Osteoblast (primary cell): ENCODE measurements at regions not wholly inside any gene's neighbourhood (a gene's known extent, or its start where the extent isn't known, plus 50 kb on each side); places are given as distances from the start of the nearest gene placed in this dataset.

ENCODE experiments used
- DNase-seq: peaks from one replicate; pipeline ENCODE4 v3.0.0; 2011; ENCODE audit warnings: low spot score, mixed read lengths; ENCODE audit not compliant: insufficient read length; ENCODE audit errors: missing footprints
- H2AFZ ChIP-seq: 2 replicates; pipeline ENCODE4 v1.6.0; 2011; ENCODE audit warnings: mild to moderate bottlenecking, low read length
- H3K27ac ChIP-seq: 2 replicates; pipeline ENCODE4 v1.5.1; 2011; ENCODE audit warnings: mild to moderate bottlenecking, low read depth, low read length, moderate library complexity
- H3K27me3 ChIP-seq: 2 replicates; pipeline ENCODE4 v1.6.0; 2012; ENCODE audit warnings: mild to moderate bottlenecking, control low read depth, inconsistent platforms, low read length, moderate library complexity; ENCODE audit not compliant: insufficient read depth
- H3K36me3 ChIP-seq: 2 replicates; pipeline ENCODE4 v1.5.1; 2011; ENCODE audit warnings: mild to moderate bottlenecking, low read length, control low read depth, moderate library complexity; ENCODE audit not compliant: insufficient read depth
- H3K4me1 ChIP-seq: 2 replicates; pipeline ENCODE4 v1.5.1; 2011; ENCODE audit warnings: mild to moderate bottlenecking, low read length, control low read depth, moderate library complexity; ENCODE audit not compliant: insufficient read depth
- H3K4me2 ChIP-seq: 2 replicates; pipeline ENCODE4 v1.6.0; 2011; ENCODE audit warnings: mild to moderate bottlenecking, low read length; ENCODE audit not compliant: insufficient read depth
- H3K4me3 ChIP-seq: fragments of 200-600 bp; sonication (generic); 3 replicates; pipeline ENCODE4 v1.5.1; 2012; ENCODE audit warnings: mild to moderate bottlenecking, low read length, inconsistent platforms; ENCODE audit not compliant: insufficient read depth
- H3K79me2 ChIP-seq: 2 replicates; pipeline ENCODE4 v1.6.0; 2012; ENCODE audit warnings: mild to moderate bottlenecking, low read length, control low read depth, inconsistent platforms; ENCODE audit not compliant: insufficient read depth
- H3K9me3 ChIP-seq: 2 replicates; pipeline ENCODE4 v1.5.1; 2011; ENCODE audit warnings: low read depth, low read length, control low read depth
- H4K20me1 ChIP-seq: 2 replicates; pipeline ENCODE4 v1.6.0; 2012; ENCODE audit warnings: mild to moderate bottlenecking, low read length, control low read depth; ENCODE audit not compliant: insufficient read depth
- CTCF ChIP-seq: IDR thresholded peaks from 2 replicates; pipeline ENCODE4 v1.5.1; 2011; ENCODE audit warnings: mild to moderate bottlenecking, low read depth, low read length, moderate library complexity; ENCODE audit errors: extremely low read depth

GRCh38 chr2:603427-603826, 73.8 kb downstream of the TMEM18 start:
- Histone ChIP-seq H3K27me3 (no peaks in the 10 kb centered on the region), H3K79me2 (no peaks in the 10 kb centered on the region), H3K9me3 (no peaks in the 10 kb centered on the region), H3K4me1 (no peaks in the 10 kb centered on the region), H3K4me2 (no peak overlapping the region), H2AFZ (no peak overlapping the region), H4K20me1 (no peaks in the 10 kb centered on the region), H3K27ac (no peak overlapping the region), H3K36me3 (no peaks in the 10 kb centered on the region), H3K4me3 (no peak overlapping the region)
- no peak for DNase-seq
- TF ChIP-seq CTCF = no peak

GRCh38 chr2:602571-603359, 74.4 kb downstream of the TMEM18 start:
- Histone ChIP-seq H3K4me1 (no peaks in the 10 kb centered on the region), H3K27ac (no peak overlapping the region), H2AFZ (no peak overlapping the region), H3K79me2 (no peaks in the 10 kb centered on the region), H3K4me3 (no peak overlapping the region), H3K27me3 (no peaks in the 10 kb centered on the region), H3K36me3 (no peaks in the 10 kb centered on the region), H3K4me2 (no peak overlapping the region), H4K20me1 (no peaks in the 10 kb centered on the region), H3K9me3 (no peaks in the 10 kb centered on the region)
- TF ChIP-seq CTCF = no peak
- DNase-seq = no peak

- Histone ChIP-seq H3K27ac (no peak overlapping the region), H3K36me3 (no peaks in the 10 kb centered on the region), H2AFZ (no peak overlapping the region), H4K20me1 (no peaks in the 10 kb centered on the region), H3K4me3 (no peak overlapping the region), H3K79me2 (no peaks in the 10 kb centered on the region), H3K9me3 (no peaks in the 10 kb centered on the region), H3K27me3 (no peaks in the 10 kb centered on the region), H3K4me2 (no peak overlapping the region), H3K4me1 (no peaks in the 10 kb centered on the region)
- DNase-seq = no peak
- no peak for TF ChIP-seq CTCF
Observed at GRCh38 chr2:601806-602455, 75.3 kb downstream of the TMEM18 start.

GRCh38 chr2:601387-601698, 75.9 kb downstream of the TMEM18 start:
- no peak for DNase-seq
- H3K27ac ChIP-seq = no peak overlapping the region
- H3K27me3 ChIP-seq = no peaks in the 10 kb centered on the region
- no peak overlapping the region for H3K4me2 ChIP-seq
- H4K20me1 ChIP-seq = no peaks in the 10 kb centered on the region
- H3K79me2 ChIP-seq = no peaks in the 10 kb centered on the region
- no peak overlapping the region for H2AFZ ChIP-seq
- no peaks in the 10 kb centered on the region for H3K4me1 ChIP-seq
- no peaks in the 10 kb centered on the region for H3K9me3 ChIP-seq
- no peak for TF ChIP-seq CTCF
- no peak overlapping the region for H3K4me3 ChIP-seq
- H3K36me3 ChIP-seq = no peaks in the 10 kb centered on the region
